HepG2 (cell line): ENCODE measurements at regions not wholly inside any gene's neighbourhood (a gene's known extent, or its start where the extent isn't known, plus 50 kb on each side); places are given as distances from the start of the nearest gene placed in this dataset.

Source experiments
- ATAC-seq: fragments of 200-7000 bp; cut with Tn5 transposase; 3 replicates; pipeline ENCODE4 v1.9.1; 2020; ENCODE audit warnings: mild to moderate bottlenecking, moderate library complexity
- BruUV-seq: library from RNA; stranded (reverse); fragments of 400-500 nt; replicated peaks from 2 replicates; lab custom pipeline; 2021; lab: Mats Ljungman, UMichigan
- CTCF ChIA-PET: fragments of 300-600 bp; formaldehyde crosslinking; extraction: SDS; loops from one replicate; lab custom pipeline; 2021; ENCODE audit warnings: low total read pairs, inconsistent platforms, low intra/inter-chr PET ratio; lab: Yijun Ruan, JAX
- POLR2A ChIA-PET: fragments of 350-600 bp; sonication (Branson Sonifier 250); formaldehyde crosslinking; loops from one replicate; lab custom pipeline; 2020; ENCODE audit warnings: antibody characterized with exemption, inconsistent platforms; lab: Yijun Ruan, JAX
- DNase-seq: peaks from one replicate; pipeline ENCODE4 v3.0.0-alpha.2; 2015; ENCODE audit warnings: low spot score
- FAIRE-seq: peaks from 3 replicates; lab custom pipeline; 2011; peaks lifted over from hg19 to GRCh38; lab: Jason Lieb, UNC
- H2AFZ ChIP-seq: one replicate; pipeline ENCODE4 v1.6.1; 2011; ENCODE audit warnings: low read length, inconsistent platforms
- H3K27ac ChIP-seq: fragments of 300-600 bp; 3 replicates; pipeline ENCODE4 v1.8.0; 2011; ENCODE audit warnings: mixed run types, mild to moderate bottlenecking, mixed read lengths, low read length, inconsistent platforms; ENCODE audit not compliant: insufficient read depth; ENCODE audit errors: extremely low read length
- H3K27me3 ChIP-seq, 2 experiments: fragments of 200-600 bp in 1 of 2; 2 replicates in 1 of 2; 3 replicates in 1 of 2; pipeline versions ENCODE4 v1.6.0 to v1.8.0; 2011; ENCODE audit warnings: low read length in 2 of 2, mild to moderate bottlenecking in 2 of 2, moderate library complexity in 2 of 2, inconsistent platforms in 1 of 2; ENCODE audit not compliant: insufficient read depth in 2 of 2, control insufficient read depth in 1 of 2
- H3K36me3 ChIP-seq, 2 experiments: fragments of 200-600 bp in 1 of 2; replicated peaks in 1 of 2; 2 replicates in 1 of 2; 3 replicates in 1 of 2; pipeline versions ENCODE4 v1.5.1 to v1.8.0; 2011; ENCODE audit warnings: low read length in 2 of 2, inconsistent platforms in 1 of 2; ENCODE audit not compliant: insufficient read depth in 2 of 2, control insufficient read depth in 1 of 2
- H3K4me1 ChIP-seq: 2 replicates; pipeline ENCODE4 v1.5.1; 2012; ENCODE audit warnings: low read length, inconsistent platforms; ENCODE audit not compliant: insufficient read depth
- H3K4me2 ChIP-seq: 2 replicates; pipeline ENCODE4 v1.6.0; 2011; ENCODE audit warnings: low read depth, low read length, inconsistent platforms
- H3K4me3 ChIP-seq, 3 experiments: fragments of 200-600 bp in 1 of 3; sonication (generic), shearing (Covaris generic) in 1 of 3; replicated peaks in 1 of 3; 2 replicates each; pipeline ENCODE4 v1.5.1; 2011 to 2016; ENCODE audit warnings: low read length in 3 of 3, inconsistent platforms in 2 of 3, low read depth in 2 of 3, mild to moderate bottlenecking in 2 of 3, control low read depth in 1 of 3, mixed read lengths in 1 of 3; ENCODE audit not compliant: insufficient read depth in 1 of 3
- H3K79me2 ChIP-seq: one replicate; pipeline ENCODE4 v1.6.1; 2011; ENCODE audit warnings: low read length, inconsistent platforms; ENCODE audit not compliant: insufficient read depth
- H3K9ac ChIP-seq: 2 replicates; pipeline ENCODE4 v1.6.0; 2011; ENCODE audit warnings: mild to moderate bottlenecking, low read depth, low read length, inconsistent platforms; ENCODE audit not compliant: insufficient read depth
- H3K9me3 ChIP-seq: 2 replicates; pipeline ENCODE4 v1.5.1; 2012; ENCODE audit warnings: mild to moderate bottlenecking, low read length
- H4K20me1 ChIP-seq: 2 replicates; pipeline ENCODE4 v1.6.0; 2011; ENCODE audit warnings: inconsistent platforms, mild to moderate bottlenecking, low read length, moderate library complexity; ENCODE audit not compliant: insufficient read depth
- BRCA1 ChIP-seq: sonication (generic); formaldehyde crosslinking; IDR thresholded peaks from 2 replicates; pipeline ENCODE4 v1.4.0; 2020; ENCODE audit warnings: missing genetic modification reagents
- KAT8 ChIP-seq: IDR thresholded peaks from 2 replicates; pipeline ENCODE4 v1.6.1; 2016; ENCODE audit warnings: missing genetic modification reagents, missing compliant biosample characterization
- REPIN1 ChIP-seq: sonication (generic); formaldehyde crosslinking; IDR thresholded peaks from 2 replicates; pipeline ENCODE4 v1.8.0; 2022; ENCODE audit warnings: missing genetic modification reagents, low read depth, mild to moderate bottlenecking, borderline replicate concordance
- SMAD1 ChIP-seq: sonication (generic); formaldehyde crosslinking; IDR thresholded peaks from 2 replicates; pipeline ENCODE4 v1.4.0; 2020; ENCODE audit warnings: missing genetic modification reagents, low read depth, mild to moderate bottlenecking, borderline replicate concordance
- SRSF9 ChIP-seq: fragments of 200-400 bp; formaldehyde crosslinking; IDR thresholded peaks from 2 replicates; pipeline ENCODE4 v1.6.1; 2018; ENCODE audit warnings: borderline replicate concordance, mild to moderate bottlenecking, low read depth, low read length; ENCODE audit not compliant: insufficient read depth, poor library complexity, severe bottlenecking
- THAP11 ChIP-seq: IDR thresholded peaks from 2 replicates; pipeline ENCODE4 v1.6.1; 2016; ENCODE audit warnings: missing biosample characterization, missing genetic modification reagents
- ZNF232 ChIP-seq: sonication (generic); formaldehyde crosslinking; IDR thresholded peaks from 2 replicates; pipeline ENCODE4 v1.4.0; 2020; ENCODE audit warnings: missing genetic modification reagents, borderline replicate concordance
- ZNF326 ChIP-seq: sonication (generic); formaldehyde crosslinking; IDR thresholded peaks from 2 replicates; pipeline ENCODE4 v1.4.0; 2020; ENCODE audit warnings: missing genetic modification reagents, borderline replicate concordance
- WGBS: methylation state at CpG from one replicate; pipeline ENCODE4 v1.1.6; 2017; ENCODE audit warnings: low lambda C conversion rate; 5-methylcytosine and 5-hydroxymethylcytosine counted together
- in situ Hi-C: cut with HindIII; loops from 2 replicates; pipeline ENCODE4 v1.10.0; 2017; ENCODE audit warnings: low pct_unique_long_range_greater_than_20kb; ENCODE audit not compliant: extremely low pct_ligation_motif_present
- intact Hi-C: fragments of 100-400 bp; cut with micrococcal nuclease; formaldehyde crosslinking; loops from one replicate; pipeline ENCODE4 v1.10.0; 2022; ENCODE audit not compliant: unreplicated experiment

DNA sequence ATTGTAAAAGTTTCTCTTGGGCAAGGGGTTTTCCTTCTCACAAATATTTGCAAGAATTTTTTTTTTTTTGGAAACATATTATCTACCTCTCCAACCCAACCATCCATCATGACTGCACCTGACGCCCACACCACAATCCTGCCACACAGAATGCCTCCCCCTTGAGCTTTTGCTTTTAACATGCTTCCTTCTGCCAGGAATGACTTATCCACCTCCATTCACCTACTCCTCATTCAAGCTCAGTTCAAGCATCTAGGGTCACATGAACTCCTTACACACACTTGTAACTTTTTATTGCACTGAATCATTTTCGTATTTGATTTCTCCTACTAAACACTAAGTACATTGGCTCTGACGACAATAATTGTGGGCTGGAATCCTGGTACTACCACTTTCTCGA lies 660.1 kb upstream of the AUTS2 start:
- DNase-seq, result no peak
- in situ Hi-C loops (no loop called here), intact Hi-C loops (no loop called here)
- Histone ChIP-seq H3K27ac (no peak overlapping the region), H4K20me1 (no peaks in the 10 kb centered on the region), H3K4me3 (no peak overlapping the region), H3K4me2 (no peak overlapping the region), H3K4me1 (no peaks in the 10 kb centered on the region), H2AFZ (no peak overlapping the region), H3K9me3 (peaks cover 56% of the 10 kb centered on the region), H3K79me2 (no peaks in the 10 kb centered on the region), H3K9ac (no peak overlapping the region), H3K27me3 (no peaks in the 10 kb centered on the region), H3K36me3 (no peaks in the 10 kb centered on the region)
- no peak for FAIRE-seq
- TF ChIP-seq THAP11 (CRISPR knock-in tag) (no peak), KAT8 (no peak), SMAD1 (no peak), ZNF232 (CRISPR knock-in tag) (no peak)
- CTCF ChIA-PET, result no interaction called here
- no TSS peak for BruUV-seq
- 2% methylated on average over 4 of the region's 4 CpGs for WGBS
- POLR2A ChIA-PET, result no interaction called here
- ATAC-seq, result no peak

DNA sequence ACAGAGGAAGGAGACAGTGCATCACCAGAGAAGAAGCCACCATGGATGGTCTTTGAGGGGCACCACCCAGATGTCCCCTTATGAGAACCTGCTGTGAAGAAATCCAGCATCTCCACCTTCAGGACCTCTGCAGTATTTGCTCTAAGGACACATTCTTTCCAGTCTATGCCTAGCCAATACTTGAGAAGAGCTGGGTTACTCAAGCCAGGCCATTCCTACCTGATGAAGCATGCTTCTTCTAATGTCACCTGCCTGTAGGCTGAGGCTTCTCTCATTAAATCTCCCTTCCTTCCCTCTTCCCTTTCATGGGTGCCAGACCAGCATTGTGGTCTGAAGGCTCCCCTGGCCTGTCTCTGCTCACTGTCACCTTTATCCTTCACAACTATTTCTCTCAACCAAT lies 654.5 kb upstream of the AUTS2 start:
- Histone ChIP-seq H4K20me1 (no peaks in the 10 kb centered on the region), H3K27ac (no peak overlapping the region), H2AFZ (no peak overlapping the region), H3K27me3 (no peaks in the 10 kb centered on the region), H3K4me1 (no peaks in the 10 kb centered on the region), H3K4me2 (no peak overlapping the region), H3K36me3 (no peaks in the 10 kb centered on the region), H3K79me2 (no peaks in the 10 kb centered on the region), H3K9ac (no peak overlapping the region), H3K4me3 (no peak overlapping the region), H3K9me3 (peaks cover 54% of the 10 kb centered on the region)
- BruUV-seq, result no TSS peak
- TF ChIP-seq REPIN1 (CRISPR knock-in tag), result no peak
- no peak for TF ChIP-seq ZNF326 (CRISPR knock-in tag)
- no peak for TF ChIP-seq SRSF9
- TF ChIP-seq BRCA1 (CRISPR knock-in tag), result no peak
- intact Hi-C loops, result no loop called here
- ATAC-seq (no peak), DNase-seq (no peak), FAIRE-seq (no peak)
- in situ Hi-C loops, result no loop called here
- POLR2A ChIA-PET, result no interaction called here
- CTCF ChIA-PET, result no interaction called here
